Caki2 (cell line): ENCODE measurements at regions not wholly inside any gene's neighbourhood (a gene's known extent, or its start where the extent isn't known, plus 50 kb on each side); places are given as distances from the start of the nearest gene placed in this dataset.
"Not testable (repeated sequence)": the region's sequence is repeated elsewhere in the genome, so short reads cannot be mapped to it uniquely, and the experiment has no call there.

Experiments
- DNase-seq: peaks from one replicate; pipeline ENCODE4 v3.0.0-alpha.2; 2015; ENCODE audit warnings: low read depth
- in situ Hi-C: cut with HindIII; loops from 2 replicates; pipeline ENCODE4 v1.10.0; 2016; ENCODE audit warnings: low sequenced_read_pairs, low pct_unique_long_range_greater_than_20kb, mixed read lengths

DNA sequence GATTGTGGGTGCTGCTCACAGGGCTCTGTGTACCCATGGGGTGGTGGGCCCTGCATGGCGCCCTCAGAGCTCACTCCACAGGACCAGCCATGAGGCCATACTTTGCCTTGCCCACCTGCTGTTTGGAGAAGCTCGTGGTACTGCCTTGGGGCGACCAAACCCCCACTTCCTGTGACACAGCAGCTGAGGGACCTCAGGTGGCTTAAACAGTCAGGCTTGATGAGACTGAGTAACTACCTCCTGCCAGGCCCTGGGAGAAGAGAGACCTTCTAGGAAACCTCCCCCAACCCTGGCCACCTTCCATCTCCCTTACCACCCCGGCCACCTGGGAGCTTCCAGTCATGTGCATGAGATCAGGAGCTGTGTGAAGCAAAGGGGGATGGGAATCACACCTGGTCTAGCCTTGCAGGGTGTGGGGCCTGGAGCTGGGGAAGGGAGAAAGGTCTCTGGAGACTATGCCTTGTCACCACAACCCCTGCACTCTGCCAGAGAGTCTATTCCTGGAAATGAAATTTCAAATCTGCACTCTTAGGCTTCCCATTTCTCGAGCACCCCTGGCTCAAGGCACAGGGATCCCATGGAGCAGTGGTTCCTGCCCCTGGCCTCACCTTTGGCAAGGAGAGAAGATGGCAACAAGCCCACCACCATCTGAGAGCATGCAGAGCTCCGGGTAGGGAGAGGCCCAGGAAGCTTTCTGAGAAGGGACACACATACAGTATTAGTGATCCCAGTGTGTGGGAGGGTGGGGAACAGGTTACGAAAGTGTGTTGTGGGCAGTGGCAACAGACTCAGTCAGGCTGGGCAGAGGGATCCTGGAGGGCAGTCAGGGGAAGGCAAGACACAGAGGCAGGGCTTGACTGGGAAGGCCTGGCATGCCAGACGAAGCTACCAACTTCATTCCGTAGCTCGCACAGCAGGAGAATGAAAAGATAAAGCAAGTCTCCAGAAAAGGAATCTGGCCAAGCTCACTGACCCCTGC, 125.0 kb downstream of the URI1 start:
- no peak for DNase-seq
- in situ Hi-C loops = no loop called here

GRCh38 chr19:30067956-30068506, 126.0 kb downstream of the URI1 start:
- in situ Hi-C loops, DNase-seq: not testable (repeated sequence)

DNA sequence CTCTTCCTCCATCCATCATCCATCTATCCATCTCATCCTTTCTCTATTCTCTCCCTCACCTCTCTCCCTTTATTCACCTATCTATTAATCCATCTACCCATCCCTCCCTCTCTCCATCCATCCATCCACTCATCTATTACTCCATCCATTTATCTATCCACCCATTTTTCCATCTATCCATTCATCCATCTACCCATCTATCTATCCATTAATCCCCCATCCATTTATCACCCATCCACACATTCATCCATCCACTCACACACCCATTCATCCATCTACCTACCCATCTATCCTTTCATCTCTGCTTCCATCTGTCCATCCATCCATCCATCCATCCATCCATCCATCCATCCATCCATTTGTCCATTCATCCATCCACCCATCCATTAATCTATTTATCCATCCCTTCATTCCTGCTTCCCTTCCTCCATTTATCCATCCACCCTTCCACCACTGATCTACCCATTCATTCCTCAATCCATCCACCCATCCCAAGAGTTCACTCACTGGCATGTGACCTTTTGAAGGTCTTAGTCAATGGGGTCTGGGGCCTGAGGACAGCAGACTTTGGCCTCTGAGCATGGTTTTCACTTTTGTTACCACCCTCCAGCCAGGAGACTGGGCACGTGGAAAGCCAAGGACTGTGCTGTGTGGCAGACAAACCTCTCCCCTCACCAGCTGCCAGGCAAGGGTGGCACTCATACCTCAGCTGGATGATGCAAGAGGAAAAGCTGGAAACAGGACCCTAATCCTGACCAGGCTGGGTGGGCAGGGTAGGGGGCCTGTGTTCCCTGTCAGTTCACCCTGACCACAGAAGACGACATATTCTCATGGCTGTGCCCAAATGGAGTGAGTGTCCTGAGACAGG, 126.7 kb downstream of the URI1 start:
- in situ Hi-C loops = no loop called here
- DNase-seq = no peak

DNA sequence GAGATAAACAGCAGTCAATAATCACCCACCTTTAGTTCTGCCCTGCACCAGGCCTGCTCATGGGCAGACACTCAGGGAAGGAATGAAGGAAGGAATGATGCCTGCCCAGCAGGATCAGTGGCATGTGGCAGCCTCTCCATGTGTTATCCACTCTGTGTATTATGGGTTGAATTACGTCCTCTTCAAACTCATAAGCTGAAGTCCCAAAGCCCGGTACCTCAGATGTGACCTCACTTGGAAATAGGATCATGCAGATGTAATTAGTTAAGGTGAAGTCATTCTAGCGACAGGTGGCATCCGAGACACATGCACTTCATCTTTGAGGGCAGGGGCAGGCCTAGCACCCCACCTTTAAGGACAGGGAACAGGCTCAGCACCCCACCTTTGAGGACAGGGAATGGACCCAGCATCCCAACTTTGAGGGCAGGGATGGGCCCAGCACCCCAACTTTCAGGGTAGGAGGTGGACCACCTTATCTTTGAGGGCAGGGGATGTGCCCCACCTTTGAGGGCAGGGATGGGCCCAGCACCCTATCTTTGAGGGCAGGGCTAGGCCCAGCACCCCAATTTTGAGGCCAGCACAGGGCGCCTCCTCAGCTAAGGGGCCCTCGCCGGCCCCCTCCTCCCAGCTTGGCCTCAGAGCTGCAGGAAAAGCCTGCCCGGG, 127.6 kb downstream of the URI1 start:
- in situ Hi-C loops = no loop called here
- no peak for DNase-seq

GRCh38 chr19:30070198-30070967, 128.3 kb downstream of the URI1 start:
- in situ Hi-C loops = no loop called here
- no peak for DNase-seq

DNA sequence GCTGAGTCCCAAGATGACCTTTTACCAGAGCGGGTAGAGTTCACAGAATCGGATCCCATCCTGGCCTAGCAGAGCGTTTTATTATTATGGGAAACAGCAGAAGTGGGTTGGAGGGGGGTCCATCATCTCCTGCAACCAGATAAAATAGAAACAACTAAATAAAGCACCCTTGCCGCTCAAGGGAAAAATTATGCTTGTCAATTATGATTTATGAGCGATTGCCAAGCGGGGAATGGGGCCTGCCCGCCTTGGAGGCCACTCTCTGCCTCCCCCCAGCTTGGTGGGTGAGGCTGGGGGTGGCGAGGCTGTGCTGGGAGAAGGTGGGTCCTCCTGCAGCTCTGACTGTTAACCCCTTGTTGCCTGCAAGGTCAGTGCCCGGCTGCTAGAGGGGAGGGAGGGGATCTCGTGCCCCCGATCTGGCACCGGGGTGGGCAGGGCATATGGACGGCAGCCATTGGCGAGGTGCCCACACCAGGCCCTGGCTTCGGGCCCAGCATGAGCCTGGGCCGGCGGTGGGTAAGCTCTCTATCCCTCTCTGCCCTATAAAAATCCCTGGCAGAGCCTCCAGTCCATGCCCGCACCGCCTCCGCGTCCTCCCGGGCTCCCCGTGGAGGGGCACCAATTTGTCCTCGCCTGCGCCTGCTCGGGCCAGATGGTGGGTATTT, 129.1 kb downstream of the URI1 start:
- no peak for DNase-seq
- in situ Hi-C loops = no loop called here

- DNase-seq = no peak
- in situ Hi-C loops = no loop called here
These were observed 129.8 kb downstream of the URI1 start for GRCh38 chr19:30071871-30072270.

- in situ Hi-C loops = no loop called here
- no peak for DNase-seq
These were observed 131.3 kb downstream of the URI1 start for GRCh38 chr19:30073152-30074000.

DNA sequence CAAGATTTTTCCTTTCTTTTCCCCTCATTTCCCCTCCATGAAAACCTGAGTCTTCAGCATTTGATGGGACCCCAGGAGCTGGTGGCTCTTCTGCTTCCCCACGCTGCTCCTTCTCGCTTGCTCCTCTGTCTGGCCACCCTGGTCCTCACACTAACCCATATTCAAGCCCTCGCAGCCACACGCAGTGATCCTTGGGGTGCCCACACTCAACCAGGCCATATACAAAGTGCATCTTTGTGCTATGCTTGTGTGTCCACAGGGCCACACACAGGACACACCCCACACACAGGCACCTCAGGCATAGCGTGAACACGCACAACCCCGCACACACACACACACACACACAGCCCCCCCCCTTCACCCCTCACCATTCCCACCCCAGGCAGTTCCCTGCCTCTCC, 132.1 kb downstream of the URI1 start:
- in situ Hi-C loops = no loop called here
- no peak for DNase-seq

GRCh38 chr19:30074741-30075715, 133.0 kb downstream of the URI1 start:
- no peak for DNase-seq
- in situ Hi-C loops = no loop called here

DNA sequence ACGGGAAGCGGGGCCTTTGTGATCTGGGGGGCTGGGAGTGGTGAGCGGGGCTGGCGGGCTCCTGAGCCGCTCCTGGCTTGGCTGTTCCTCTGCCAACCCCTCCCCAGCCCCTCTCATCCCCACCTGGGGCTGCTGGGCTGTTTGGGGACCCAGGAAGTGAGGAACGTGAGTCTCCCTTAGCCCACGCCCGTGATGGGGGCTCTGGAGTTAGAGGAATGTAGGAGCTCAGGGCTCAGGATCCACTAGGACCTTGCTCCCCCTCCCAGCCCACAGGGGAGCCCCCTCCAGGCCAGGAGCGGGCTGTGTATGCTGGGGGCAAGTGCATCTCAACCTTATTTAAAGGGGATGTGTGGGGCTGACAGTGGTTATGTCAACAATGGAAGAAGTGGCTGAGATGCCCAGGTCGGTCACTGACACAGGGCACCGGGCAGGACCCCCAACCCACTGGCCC, 134.1 kb downstream of the URI1 start:
- in situ Hi-C loops = no loop called here
- no peak for DNase-seq

DNA sequence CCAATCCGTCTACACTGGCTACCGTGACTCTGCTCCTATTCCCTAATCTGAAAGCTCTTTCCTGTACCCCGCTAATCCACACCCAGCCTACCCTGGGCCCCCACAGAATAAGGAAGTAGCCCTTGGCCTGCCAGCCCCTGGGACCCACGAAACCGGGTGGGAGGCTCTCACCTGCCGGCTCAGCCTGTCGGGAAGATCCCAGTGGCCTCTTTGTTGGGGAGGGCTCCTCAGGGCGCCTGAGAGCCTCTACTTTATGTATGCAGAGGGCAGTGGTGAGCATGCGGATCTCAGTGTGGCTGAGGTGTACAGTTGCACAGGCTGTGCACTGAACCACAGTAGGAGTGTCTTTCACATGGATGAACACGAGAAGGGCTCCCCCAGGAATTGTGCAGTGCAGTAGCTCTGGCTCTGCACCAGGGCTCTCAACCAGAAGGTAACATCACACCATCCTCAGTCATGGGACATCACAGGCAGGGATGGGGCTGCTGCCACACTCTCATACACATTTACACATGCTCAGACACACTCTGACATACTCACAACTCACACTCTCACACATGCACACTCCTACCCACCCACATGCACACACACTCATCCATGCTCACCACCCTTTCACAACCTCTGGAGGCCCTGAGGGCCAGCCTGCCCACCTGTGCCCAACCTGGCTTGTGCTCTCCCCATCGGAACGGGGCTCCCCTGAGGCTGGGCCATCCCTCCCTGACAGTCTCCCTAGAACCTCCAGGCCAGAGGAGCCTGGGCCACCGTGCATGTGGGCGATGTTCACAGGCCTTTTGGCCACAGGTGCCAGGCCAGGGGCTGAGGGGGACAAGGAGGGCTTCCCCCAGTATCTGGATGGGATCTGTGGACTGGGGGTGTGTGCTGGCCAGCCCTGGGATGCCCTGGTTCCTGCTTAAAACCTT, 135.0 kb downstream of the URI1 start:
- DNase-seq = no peak

DNA sequence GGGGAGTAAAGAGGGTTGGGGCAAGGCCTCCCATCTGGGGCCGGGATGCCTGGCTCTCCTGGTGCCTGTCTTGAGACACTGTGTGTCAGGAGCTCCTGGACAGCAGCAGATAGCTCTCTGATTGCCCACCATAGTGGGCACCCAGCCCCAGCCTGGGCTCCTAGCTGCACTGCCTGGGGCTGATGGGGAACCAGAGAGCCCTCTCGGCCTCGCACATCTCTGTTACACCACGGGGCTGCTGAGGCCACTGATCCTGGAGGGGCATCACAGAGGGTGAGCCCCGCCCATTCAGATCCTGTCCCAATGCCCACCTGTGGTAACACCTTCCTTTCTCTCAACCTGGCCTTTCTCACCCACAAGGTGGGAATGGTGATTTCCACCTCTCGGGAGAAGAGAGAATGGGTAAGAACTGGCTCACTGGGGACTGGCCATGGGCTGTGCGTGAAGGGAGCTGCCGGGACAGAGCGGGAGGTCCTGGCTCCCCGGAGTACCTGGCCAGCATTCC, 135.9 kb downstream of the URI1 start:
- in situ Hi-C loops = no loop called here
- no peak for DNase-seq

More for the DNA sequence above, 135.0 kb downstream of the URI1 start:
- in situ Hi-C loops = no loop called here

DNA sequence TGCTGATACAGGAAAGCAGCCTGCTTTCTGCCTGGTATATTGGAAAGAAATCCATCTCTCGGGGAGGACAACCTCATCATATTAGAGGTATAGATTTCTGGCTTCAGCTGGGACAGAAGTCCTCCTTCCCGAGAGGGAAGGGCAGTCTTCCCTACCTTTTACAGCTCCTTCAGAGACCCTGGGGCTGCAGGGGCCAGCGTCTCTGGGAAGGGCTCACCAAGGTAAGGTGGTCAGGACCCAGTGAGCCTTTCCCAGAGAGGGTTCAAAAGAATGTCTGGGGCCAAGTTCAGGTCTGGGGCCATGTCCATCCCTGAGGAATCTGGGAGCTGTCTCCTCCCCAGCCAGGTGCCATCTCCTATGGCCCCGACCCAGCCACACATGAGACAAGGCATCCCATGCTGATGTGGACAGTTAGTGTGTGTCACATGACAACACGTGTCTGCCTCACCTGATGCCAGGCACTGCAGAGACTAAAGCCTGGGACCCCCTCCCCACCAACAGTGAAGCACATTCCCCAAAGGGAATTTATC, 136.4 kb downstream of the URI1 start:
- in situ Hi-C loops = no loop called here

More for the DNA sequence above, 136.4 kb downstream of the URI1 start:
- DNase-seq = no peak
